ENCODE measurements at regions not wholly inside any gene's neighbourhood (a gene's known extent, or its start where the extent isn't known, plus 50 kb on each side); places are given as distances from the start of the nearest gene placed in this dataset.
"Not testable (repeated sequence)": the region's sequence is repeated elsewhere in the genome, so short reads cannot be mapped to it uniquely, and the experiment has no call there.

- TF ChIP-seq, protein P1, sequence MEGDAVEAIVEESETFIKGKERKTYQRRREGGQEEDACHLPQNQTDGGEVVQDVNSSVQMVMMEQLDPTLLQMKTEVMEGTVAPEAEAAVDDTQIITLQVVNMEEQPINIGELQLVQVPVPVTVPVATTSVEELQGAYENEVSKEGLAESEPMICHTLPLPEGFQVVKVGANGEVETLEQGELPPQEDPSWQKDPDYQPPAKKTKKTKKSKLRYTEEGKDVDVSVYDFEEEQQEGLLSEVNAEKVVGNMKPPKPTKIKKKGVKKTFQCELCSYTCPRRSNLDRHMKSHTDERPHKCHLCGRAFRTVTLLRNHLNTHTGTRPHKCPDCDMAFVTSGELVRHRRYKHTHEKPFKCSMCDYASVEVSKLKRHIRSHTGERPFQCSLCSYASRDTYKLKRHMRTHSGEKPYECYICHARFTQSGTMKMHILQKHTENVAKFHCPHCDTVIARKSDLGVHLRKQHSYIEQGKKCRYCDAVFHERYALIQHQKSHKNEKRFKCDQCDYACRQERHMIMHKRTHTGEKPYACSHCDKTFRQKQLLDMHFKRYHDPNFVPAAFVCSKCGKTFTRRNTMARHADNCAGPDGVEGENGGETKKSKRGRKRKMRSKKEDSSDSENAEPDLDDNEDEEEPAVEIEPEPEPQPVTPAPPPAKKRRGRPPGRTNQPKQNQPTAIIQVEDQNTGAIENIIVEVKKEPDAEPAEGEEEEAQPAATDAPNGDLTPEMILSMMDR (IDR thresholded peaks at IDR 0.05) = not testable (repeated sequence)
- not testable (repeated sequence) for TF ChIP-seq POLR2A (IDR thresholded peaks at IDR 0.05)
These were observed 86.7 kb downstream of the LGALS9B start for GRCh38 chr17:20380625-20381024.

All from thyroid gland (tissue), 4 donors.